ENCODE measurements at regions not wholly inside any gene's neighbourhood (a gene's known extent, or its start where the extent isn't known, plus 50 kb on each side); places are given as distances from the start of the nearest gene placed in this dataset.

DNA sequence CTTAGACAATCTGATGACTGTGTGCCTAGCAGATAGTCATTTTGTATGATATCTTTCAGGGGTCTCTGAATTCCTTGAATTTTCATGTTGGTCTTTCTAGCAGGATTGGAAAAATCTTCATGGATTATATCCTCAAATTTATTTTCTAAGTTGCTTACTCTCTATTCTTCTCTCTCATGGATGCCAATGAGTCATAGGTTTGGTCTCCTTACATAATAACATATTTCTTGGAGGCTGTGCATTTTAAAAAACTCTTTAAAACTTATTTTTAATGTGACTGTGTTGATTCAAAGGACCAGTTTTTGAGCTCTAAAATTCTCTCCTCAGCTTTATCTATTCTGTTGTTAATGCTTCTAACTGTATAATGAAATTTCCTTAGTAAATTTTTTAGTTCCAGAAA, 198.7 kb downstream of the AASDHPPT start:
- POLR2A ChIA-PET (ENCODE audit: unreplicated experiment) = no interaction called here
- Histone ChIP-seq H3F3A (ENCODE audit: low read length, unreplicated experiment) (no peaks in the 10 kb centered on the region), H3K4me1 (ENCODE audit: insufficient read depth, low read length) (peaks cover 21% of the 10 kb centered on the region), H3K4me3 (ENCODE audit: low read length) (no peak overlapping the region), H3K27me3 (ENCODE audit: low read length) (no peaks in the 10 kb centered on the region), H2AFZ (ENCODE audit: low read length) (no peak overlapping the region), H3K27ac (ENCODE audit: low read length) (no peak overlapping the region), H3K9me3 (ENCODE audit: low read length) (no peaks in the 10 kb centered on the region), H3K9me2 (replicated peaks; ENCODE audit: low read length) (no peaks in the 10 kb centered on the region), H3K9ac (ENCODE audit: low read length) (no peak overlapping the region), H3K36me3 (ENCODE audit: low read depth, low read length) (no peaks in the 10 kb centered on the region), H3K4me2 (ENCODE audit: low read length) (no peak overlapping the region), H4K20me1 (ENCODE audit: low read length) (no peaks in the 10 kb centered on the region), H3K79me2 (ENCODE audit: low read length) (no peaks in the 10 kb centered on the region)
- DNase-seq (peak; percentile 17), ATAC-seq (no peak)
- BruUV-seq (replicated peaks) = no TSS peak
- CTCF ChIA-PET = no interaction called here
- TF ChIP-seq EZH2 (IDR thresholded peaks at IDR 0.05; ENCODE audit: low read length, unreplicated experiment) = no peak
- TF ChIP-seq EZH2phosphoT487 (IDR thresholded peaks at IDR 0.05; ENCODE audit: borderline replicate concordance, low read length) = no peak
- TF ChIP-seq, protein P1, sequence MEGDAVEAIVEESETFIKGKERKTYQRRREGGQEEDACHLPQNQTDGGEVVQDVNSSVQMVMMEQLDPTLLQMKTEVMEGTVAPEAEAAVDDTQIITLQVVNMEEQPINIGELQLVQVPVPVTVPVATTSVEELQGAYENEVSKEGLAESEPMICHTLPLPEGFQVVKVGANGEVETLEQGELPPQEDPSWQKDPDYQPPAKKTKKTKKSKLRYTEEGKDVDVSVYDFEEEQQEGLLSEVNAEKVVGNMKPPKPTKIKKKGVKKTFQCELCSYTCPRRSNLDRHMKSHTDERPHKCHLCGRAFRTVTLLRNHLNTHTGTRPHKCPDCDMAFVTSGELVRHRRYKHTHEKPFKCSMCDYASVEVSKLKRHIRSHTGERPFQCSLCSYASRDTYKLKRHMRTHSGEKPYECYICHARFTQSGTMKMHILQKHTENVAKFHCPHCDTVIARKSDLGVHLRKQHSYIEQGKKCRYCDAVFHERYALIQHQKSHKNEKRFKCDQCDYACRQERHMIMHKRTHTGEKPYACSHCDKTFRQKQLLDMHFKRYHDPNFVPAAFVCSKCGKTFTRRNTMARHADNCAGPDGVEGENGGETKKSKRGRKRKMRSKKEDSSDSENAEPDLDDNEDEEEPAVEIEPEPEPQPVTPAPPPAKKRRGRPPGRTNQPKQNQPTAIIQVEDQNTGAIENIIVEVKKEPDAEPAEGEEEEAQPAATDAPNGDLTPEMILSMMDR (conservative IDR thresholded peaks at IDR 0.05; ENCODE audit: low read depth, low read length) = no peak
- intact Hi-C loops (cut with micrococcal nuclease) = loop anchor here (10.0 kb wide), 1 partner anchor 191 kb away; no protein-coding TSS in a partner anchor

DNA sequence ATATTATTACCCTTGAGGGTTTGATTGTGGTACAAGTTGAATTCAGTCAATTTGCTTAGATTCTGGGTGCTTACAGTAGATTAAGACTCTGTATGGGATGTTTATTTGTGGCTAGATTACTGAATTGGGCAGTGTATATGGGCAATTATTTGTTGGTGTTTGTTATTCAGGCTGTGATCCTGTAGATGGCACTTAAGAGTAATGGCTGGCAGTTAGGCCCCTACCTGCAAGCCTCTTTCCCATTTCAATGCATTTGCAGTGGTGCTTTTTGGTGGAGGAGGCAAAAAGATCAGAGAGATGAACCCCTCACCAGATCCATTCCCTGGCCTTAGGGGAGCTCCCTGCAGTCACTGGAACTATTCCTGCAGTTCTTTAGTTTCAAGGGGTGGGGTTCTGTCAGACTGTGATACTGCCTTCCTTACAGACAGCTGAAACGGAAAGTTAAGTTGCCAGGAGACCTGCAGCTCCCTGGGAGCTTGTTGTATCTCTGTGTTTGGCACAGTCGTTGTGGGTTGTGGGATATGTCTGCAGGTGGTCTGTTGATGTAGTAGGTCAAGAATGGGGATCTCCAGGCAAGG, 199.5 kb downstream of the AASDHPPT start:
- H3K4me3 ChIP-seq (ENCODE audit: low read length) = no peak overlapping the region
- no peak overlapping the region for H3K9ac ChIP-seq (ENCODE audit: low read length)
- intact Hi-C loops (cut with micrococcal nuclease) = loop anchor here (1.0 to 10.0 kb wide), 2 partner anchors 192 to 308 kb away; no protein-coding TSS in a partner anchor
- ATAC-seq = peak; percentile 61
- H3K27me3 ChIP-seq (ENCODE audit: low read length) = no peaks in the 10 kb centered on the region
- DNase-seq = peak; percentile 62
- no peaks in the 10 kb centered on the region for H3K9me3 ChIP-seq (ENCODE audit: low read length)
- H3K9me2 ChIP-seq (replicated peaks; ENCODE audit: low read length) = no peaks in the 10 kb centered on the region
- H3K27ac ChIP-seq (ENCODE audit: low read length) = no peak overlapping the region
- H4K20me1 ChIP-seq (ENCODE audit: low read length) = no peaks in the 10 kb centered on the region
- CTCF ChIA-PET = interaction anchor here (0.7 kb wide), 1 partner anchor 277 kb away, joined by 3 read pairs; no protein-coding TSS in a partner anchor
- H3F3A ChIP-seq (ENCODE audit: low read length, unreplicated experiment) = no peaks in the 10 kb centered on the region
- POLR2A ChIA-PET (ENCODE audit: unreplicated experiment) = no interaction called here
- H3K36me3 ChIP-seq (ENCODE audit: low read depth, low read length) = no peaks in the 10 kb centered on the region
- H2AFZ ChIP-seq (ENCODE audit: low read length) = peak overlapping the region; percentile 22
- BruUV-seq (replicated peaks) = no TSS peak
- TF ChIP-seq EZH2 (IDR thresholded peaks at IDR 0.05; ENCODE audit: low read length, unreplicated experiment) = no peak
- TF ChIP-seq, protein P1 (conservative IDR thresholded peaks at IDR 0.05; ENCODE audit: low read depth, low read length) = peak; percentile 87
- 0 out of 2 replicates have a peak overlapping the region, but pooled peaks have one; percentile 2 for H3K4me2 ChIP-seq (ENCODE audit: low read length)
- H3K4me1 ChIP-seq (ENCODE audit: insufficient read depth, low read length) = peaks cover 28% of the 10 kb centered on the region
- no peaks in the 10 kb centered on the region for H3K79me2 ChIP-seq (ENCODE audit: low read length)

DNA sequence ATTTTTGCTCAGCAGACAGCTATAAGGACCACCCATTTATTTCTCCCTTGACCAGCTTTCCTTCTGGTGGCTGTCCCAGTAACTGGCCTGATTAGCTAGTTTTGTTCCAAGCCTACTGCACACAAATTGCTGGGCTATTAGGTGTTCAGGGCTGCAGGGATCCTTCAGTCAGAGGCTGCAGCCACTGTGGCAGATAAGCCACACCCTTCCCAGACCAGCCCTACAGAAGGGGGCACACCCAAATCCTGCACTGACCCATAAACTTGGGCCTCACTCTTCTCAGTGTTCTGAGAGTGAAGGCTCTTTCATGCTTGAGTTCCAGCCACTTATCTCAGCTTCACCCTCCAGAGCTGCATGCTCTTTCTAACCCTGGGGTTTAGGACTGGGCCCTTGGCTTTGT, 200.0 kb downstream of the AASDHPPT start:
- Histone ChIP-seq H3K9me2 (replicated peaks; ENCODE audit: low read length) (no peaks in the 10 kb centered on the region), H3K9me3 (ENCODE audit: low read length) (no peaks in the 10 kb centered on the region), H4K20me1 (ENCODE audit: low read length) (no peaks in the 10 kb centered on the region), H3K27me3 (ENCODE audit: low read length) (no peaks in the 10 kb centered on the region), H2AFZ (ENCODE audit: low read length) (peak overlapping the region; percentile 22; the same call in 1 of the 2 replicates), H3K36me3 (ENCODE audit: low read depth, low read length) (no peaks in the 10 kb centered on the region), H3K9ac (ENCODE audit: low read length) (no peak overlapping the region), H3K4me1 (ENCODE audit: insufficient read depth, low read length) (peaks cover 32% of the 10 kb centered on the region), H3K4me2 (ENCODE audit: low read length) (0 out of 2 replicates have a peak overlapping the region, but pooled peaks have one; percentile 2), H3K27ac (ENCODE audit: low read length) (no peak overlapping the region), H3F3A (ENCODE audit: low read length, unreplicated experiment) (no peaks in the 10 kb centered on the region), H3K4me3 (ENCODE audit: low read length) (no peak overlapping the region), H3K79me2 (ENCODE audit: low read length) (no peaks in the 10 kb centered on the region)
- ChIA-PET POLR2A (ENCODE audit: unreplicated experiment) (no interaction called here), CTCF (interaction anchor here (0.7 kb wide), 1 partner anchor 276 kb away, joined by 3 read pairs; no protein-coding TSS in a partner anchor)
- no TSS peak for BruUV-seq (replicated peaks)
- ATAC-seq (peak; percentile 44), DNase-seq (peak; percentile 51)
- intact Hi-C loops (cut with micrococcal nuclease) = loop anchor here (1.0 to 10.0 kb wide), 2 partner anchors 193 to 308 kb away; no protein-coding TSS in a partner anchor
- TF ChIP-seq EZH2 (IDR thresholded peaks at IDR 0.05; ENCODE audit: low read length, unreplicated experiment) (no peak), EZH2phosphoT487 (IDR thresholded peaks at IDR 0.05; ENCODE audit: borderline replicate concordance, low read length) (no peak)
- TF ChIP-seq, protein P1 (conservative IDR thresholded peaks at IDR 0.05; ENCODE audit: low read depth, low read length) = no peak

Measured in PC-3 (cell line).